PC-9 (cell line): ENCODE measurements at regions not wholly inside any gene's neighbourhood (a gene's known extent, or its start where the extent isn't known, plus 50 kb on each side); places are given as distances from the start of the nearest gene placed in this dataset.
"Not testable (repeated sequence)": the region's sequence is repeated elsewhere in the genome, so short reads cannot be mapped to it uniquely, and the experiment has no call there.

ENCODE experiments used
- BruUV-seq: library from RNA; stranded (reverse); fragments of 400-500 nt; replicated peaks from 2 replicates; lab custom pipeline; 2021; lab: Mats Ljungman, UMichigan
- CTCF ChIA-PET: fragments of 300-600 bp; sonication (Branson Sonifier 250); formaldehyde crosslinking; loops from one replicate; lab custom pipeline; 2022; ENCODE audit warnings: antibody characterized with exemption; lab: Charles Lee
- POLR2A ChIA-PET: fragments of 300-600 bp; sonication (Branson Sonifier 250); formaldehyde crosslinking; loops from one replicate; lab custom pipeline; 2022; ENCODE audit warnings: antibody characterized with exemption; ENCODE audit not compliant: unreplicated experiment; lab: Charles Lee
- DNase-seq, 2 experiments: peaks; one replicate each; pipeline versions ENCODE4 v3.0.0 to v3.0.0-alpha.2; 2015 to 2022; ENCODE audit warnings: mixed read lengths in 1 of 2
- H2AFZ ChIP-seq: fragments of 200-600 bp; sonication (generic); 2 replicates; pipeline ENCODE4 v1.8.1; 2017; ENCODE audit warnings: antibody characterized with exemption
- H3F3A ChIP-seq: fragments of 200-600 bp; sonication (generic); 2 replicates; pipeline ENCODE4 v1.8.1; 2017; ENCODE audit warnings: antibody characterized with exemption, mild to moderate bottlenecking, low read depth; ENCODE audit not compliant: insufficient read depth
- H3K27ac ChIP-seq: fragments of 200-600 bp; sonication (generic); 2 replicates; pipeline ENCODE4 v1.6.1; 2016; ENCODE audit warnings: mixed run types
- H3K27me3 ChIP-seq: fragments of 200-600 bp; sonication (generic); 2 replicates; pipeline ENCODE4 v1.6.1; 2016; ENCODE audit warnings: low read depth, mixed run types; ENCODE audit not compliant: insufficient read depth
- H3K36me3 ChIP-seq: fragments of 200-600 bp; sonication (generic); 2 replicates; pipeline ENCODE4 v1.6.1; 2016; ENCODE audit warnings: low read depth, mixed run types
- H3K4me1 ChIP-seq: fragments of 200-600 bp; sonication (generic); replicated peaks from 2 replicates; pipeline ENCODE4 v1.6.1; 2016; ENCODE audit warnings: mixed run types; ENCODE audit not compliant: insufficient read depth
- H3K4me2 ChIP-seq: fragments of 200-600 bp; sonication (generic); 2 replicates; pipeline ENCODE4 v1.6.1; 2017; ENCODE audit warnings: mixed run types
- H3K4me3 ChIP-seq: fragments of 200-600 bp; sonication (generic); 2 replicates; pipeline ENCODE4 v1.6.1; 2016; ENCODE audit warnings: mixed run types
- H3K79me2 ChIP-seq: fragments of 200-600 bp; sonication (generic); 2 replicates; pipeline ENCODE4 v1.6.1; 2017; ENCODE audit warnings: low read depth, mixed run types
- H3K9me2 ChIP-seq: fragments of 200-600 bp; sonication (generic); 2 replicates; pipeline ENCODE4 v1.8.1; 2017; ENCODE audit warnings: mild to moderate bottlenecking; ENCODE audit not compliant: insufficient read depth
- H3K9me3 ChIP-seq: fragments of 200-600 bp; sonication (generic); 2 replicates; pipeline ENCODE4 v1.8.1; 2016; ENCODE audit warnings: low read depth; ENCODE audit not compliant: insufficient read depth
- H4K20me1 ChIP-seq: fragments of 200-600 bp; sonication (generic); 2 replicates; pipeline ENCODE4 v1.8.1; 2017; ENCODE audit not compliant: insufficient read depth
- EZH2 ChIP-seq: fragments of 200-600 bp; sonication (generic); IDR thresholded peaks from 2 replicates; pipeline ENCODE4 v1.8.0; 2017; ENCODE audit warnings: antibody characterized with exemption, low read depth
- intact Hi-C: fragments of 100-400 bp; cut with micrococcal nuclease; formaldehyde crosslinking; loops from one replicate; pipeline ENCODE4 v1.10.0; 2022; ENCODE audit not compliant: unreplicated experiment
- TF ChIP-seq, protein P1 (sequence below): fragments of 200-600 bp; sonication (generic); conservative IDR thresholded peaks from 2 replicates; pipeline ENCODE4 v1.6.1; 2017; ENCODE audit warnings: mixed run types, antibody characterized with exemption, mild to moderate bottlenecking, moderate library complexity

DNA sequence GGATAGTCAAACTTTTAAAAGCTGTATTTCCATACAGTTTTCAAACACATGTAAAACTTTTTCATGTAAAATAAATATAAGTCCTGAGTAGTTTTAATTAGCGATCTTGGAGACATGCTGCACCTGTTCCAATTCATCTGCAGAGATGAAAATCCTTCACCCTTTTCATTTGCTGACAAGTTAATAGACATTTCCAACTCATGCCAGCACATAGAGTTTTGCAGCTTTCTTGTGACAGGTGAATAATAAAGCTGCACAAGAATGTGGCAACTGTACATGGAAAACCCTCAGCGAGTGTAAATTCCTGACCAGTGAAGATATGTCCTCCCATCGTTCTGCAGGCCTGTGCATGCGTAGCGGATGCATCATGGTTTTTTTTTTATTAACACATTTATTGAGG is 771.4 kb downstream of the TDRD15 start:
- H3K36me3 ChIP-seq = no peaks in the 10 kb centered on the region
- ChIA-PET POLR2A (no interaction called here), CTCF (no interaction called here)
- BruUV-seq = no TSS peak
- no peak overlapping the region for H3K27ac ChIP-seq
- no peaks in the 10 kb centered on the region for H4K20me1 ChIP-seq
- intact Hi-C loops = no loop called here
- no peaks in the 10 kb centered on the region for H3K9me3 ChIP-seq
- no peaks in the 10 kb centered on the region for H3F3A ChIP-seq
- no peak overlapping the region for H3K4me3 ChIP-seq
- H3K27me3 ChIP-seq = peaks cover 40% of the 10 kb centered on the region
- TF ChIP-seq, protein P1, sequence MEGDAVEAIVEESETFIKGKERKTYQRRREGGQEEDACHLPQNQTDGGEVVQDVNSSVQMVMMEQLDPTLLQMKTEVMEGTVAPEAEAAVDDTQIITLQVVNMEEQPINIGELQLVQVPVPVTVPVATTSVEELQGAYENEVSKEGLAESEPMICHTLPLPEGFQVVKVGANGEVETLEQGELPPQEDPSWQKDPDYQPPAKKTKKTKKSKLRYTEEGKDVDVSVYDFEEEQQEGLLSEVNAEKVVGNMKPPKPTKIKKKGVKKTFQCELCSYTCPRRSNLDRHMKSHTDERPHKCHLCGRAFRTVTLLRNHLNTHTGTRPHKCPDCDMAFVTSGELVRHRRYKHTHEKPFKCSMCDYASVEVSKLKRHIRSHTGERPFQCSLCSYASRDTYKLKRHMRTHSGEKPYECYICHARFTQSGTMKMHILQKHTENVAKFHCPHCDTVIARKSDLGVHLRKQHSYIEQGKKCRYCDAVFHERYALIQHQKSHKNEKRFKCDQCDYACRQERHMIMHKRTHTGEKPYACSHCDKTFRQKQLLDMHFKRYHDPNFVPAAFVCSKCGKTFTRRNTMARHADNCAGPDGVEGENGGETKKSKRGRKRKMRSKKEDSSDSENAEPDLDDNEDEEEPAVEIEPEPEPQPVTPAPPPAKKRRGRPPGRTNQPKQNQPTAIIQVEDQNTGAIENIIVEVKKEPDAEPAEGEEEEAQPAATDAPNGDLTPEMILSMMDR = no peak
- no peak for TF ChIP-seq EZH2
- no peaks in the 10 kb centered on the region for H3K79me2 ChIP-seq
- no peak overlapping the region for H3K4me2 ChIP-seq
- DNase-seq = no peak
- no peaks in the 10 kb centered on the region for H3K9me2 ChIP-seq
- no peak overlapping the region for H2AFZ ChIP-seq
- H3K4me1 ChIP-seq = no peaks in the 10 kb centered on the region

DNA sequence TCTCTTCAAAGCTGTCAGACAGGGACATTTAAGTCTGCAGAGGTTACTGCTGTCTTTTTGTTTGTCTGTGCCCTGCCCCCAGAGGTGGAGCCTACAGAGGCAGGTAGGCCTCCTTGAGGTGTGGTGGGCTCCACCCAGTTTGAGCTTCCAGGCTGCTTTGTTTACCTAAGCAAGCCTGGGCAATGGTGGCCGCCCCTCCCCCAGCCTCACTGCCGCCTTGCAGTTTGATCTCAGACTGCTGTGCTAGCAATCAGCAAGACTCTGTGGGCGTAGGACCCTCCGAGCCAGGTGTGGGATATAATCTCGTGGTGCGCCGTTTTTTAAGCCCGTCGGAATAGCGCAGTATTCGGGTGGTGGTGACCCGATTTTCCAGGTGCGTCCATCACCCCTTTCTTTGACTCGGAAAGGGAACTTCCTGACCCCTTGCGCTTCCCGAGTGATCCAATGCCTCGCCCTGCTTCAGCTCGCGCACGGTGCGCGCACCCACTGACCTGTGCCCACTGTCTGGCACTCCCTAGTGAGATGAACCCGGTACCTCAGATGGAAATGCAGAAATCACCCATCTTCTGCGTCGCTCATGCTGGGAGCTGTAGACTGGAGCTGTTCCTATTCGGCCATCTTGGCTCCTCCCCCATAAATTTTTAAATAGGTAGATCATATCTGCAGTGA is 785.1 kb downstream of the TDRD15 start:
- H3K27ac ChIP-seq, BruUV-seq, CTCF ChIA-PET, H3K4me2 ChIP-seq, H3K9me3 ChIP-seq, H3K9me2 ChIP-seq, H2AFZ ChIP-seq, intact Hi-C loops, H3K79me2 ChIP-seq, POLR2A ChIA-PET, H3K4me1 ChIP-seq, DNase-seq, H3K36me3 ChIP-seq, H3K4me3 ChIP-seq, H3K27me3 ChIP-seq, H3F3A ChIP-seq, H4K20me1 ChIP-seq: not testable (repeated sequence)

GRCh38 chr2:21910832-21911507 is 787.2 kb downstream of the TDRD15 start:
- Histone ChIP-seq H3K9me2 (no peaks in the 10 kb centered on the region), H3K36me3 (no peaks in the 10 kb centered on the region), H3K79me2 (no peaks in the 10 kb centered on the region), H4K20me1 (no peaks in the 10 kb centered on the region), H3F3A (no peaks in the 10 kb centered on the region), H2AFZ (no peak overlapping the region), H3K4me1 (no peaks in the 10 kb centered on the region), H3K4me2 (peak overlapping the region; percentile 30; the same call in 1 of the 2 replicates), H3K27ac (no peak overlapping the region), H3K4me3 (no peak overlapping the region), H3K9me3 (no peaks in the 10 kb centered on the region; the same call in 1 of the 2 replicates), H3K27me3 (no peaks in the 10 kb centered on the region)
- no peak for DNase-seq
- TF ChIP-seq EZH2 = no peak
- TF ChIP-seq, protein P1 = no peak
- POLR2A ChIA-PET = no interaction called here
- no TSS peak for BruUV-seq
- intact Hi-C loops = no loop called here
- CTCF ChIA-PET = no interaction called here
